Tibial artery (tissue), 4 donors: ENCODE measurements at regions not wholly inside any gene's neighbourhood (a gene's known extent, or its start where the extent isn't known, plus 50 kb on each side); places are given as distances from the start of the nearest gene placed in this dataset.

ENCODE experiments used
- DNase-seq, 2 donors: peaks; one replicate each; pipeline ENCODE4 v3.0.0-alpha.2; 2019
- H3K27ac ChIP-seq, 2 donors: fragments of 200-600 bp; sonication (generic) in 1 of 2; 1 replicate in 1 of 2; 2 replicates in 1 of 2; pipeline ENCODE4 v1.5.1; 2018 to 2019; ENCODE audit warnings: mild to moderate bottlenecking in 1 of 2
- H3K27me3 ChIP-seq, 2 donors: fragments of 200-600 bp; sonication (generic) in 1 of 2; one replicate each; pipeline versions ENCODE4 v1.5.1 to v1.6.0; 2016 to 2019
- H3K36me3 ChIP-seq, 3 donors: fragments of 200-600 bp; sonication (generic) in 2 of 3; one replicate each; pipeline ENCODE4 v1.5.1; 2016 to 2019; ENCODE audit warnings: mild to moderate bottlenecking in 2 of 3
- H3K4me1 ChIP-seq, 4 donors: fragments of 200-600 bp; sonication (generic) in 2 of 4; 1 replicate in 3 of 4; 2 replicates in 1 of 4; pipeline ENCODE4 v1.5.1; 2016 to 2019
- H3K4me3 ChIP-seq, 2 donors: fragments of 200-600 bp; sonication (generic) in 1 of 2; 1 replicate in 1 of 2; 2 replicates in 1 of 2; pipeline ENCODE4 v1.5.1; 2018 to 2019; ENCODE audit warnings: mild to moderate bottlenecking in 2 of 2
- H3K9me3 ChIP-seq, 3 donors: fragments of 200-600 bp; sonication (generic) in 1 of 3; one replicate each; pipeline ENCODE4 v1.5.1; 2016 to 2019
- intact Hi-C: fragments of 100-400 bp; cut with DNase I; formaldehyde crosslinking; loops from one replicate; pipeline ENCODE4 v1.15.0; 2023; ENCODE audit warnings: low total_unique reads
- TF ChIP-seq, protein P1 (sequence below), 2 experiments: fragments of 200-600 bp in 1 of 2; fragments of 450-650 bp in 1 of 2; IDR thresholded peaks; one replicate each; pipeline ENCODE4 v1.5.1; 2017 to 2019; ENCODE audit warnings: antibody characterized with exemption in 2 of 2, mild to moderate bottlenecking in 1 of 2, moderate library complexity in 1 of 2

DNA sequence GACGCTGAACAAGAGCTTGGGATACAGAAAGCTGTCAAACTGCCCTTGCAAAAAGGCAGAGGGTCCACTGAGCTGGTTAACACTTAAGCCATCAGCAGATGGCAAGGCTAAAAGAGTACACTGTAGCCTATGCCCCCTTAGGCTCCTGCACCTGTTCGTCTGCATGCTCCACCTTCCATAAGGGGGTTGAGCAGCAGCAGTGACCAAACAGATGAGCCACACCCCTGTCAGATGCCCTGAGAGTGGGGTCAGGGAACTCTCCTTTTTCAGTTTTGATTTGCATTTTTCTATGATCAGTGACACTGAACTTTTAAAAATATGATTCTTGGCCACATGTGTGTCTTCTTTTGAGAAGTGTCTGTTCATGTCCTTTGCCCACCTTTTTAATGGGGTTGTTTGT is 402.5 kb upstream of the FAM98A start:
- no peak overlapping the region for H3K27ac ChIP-seq
- no peaks in the 10 kb centered on the region for H3K27me3 ChIP-seq
- TF ChIP-seq, protein P1, sequence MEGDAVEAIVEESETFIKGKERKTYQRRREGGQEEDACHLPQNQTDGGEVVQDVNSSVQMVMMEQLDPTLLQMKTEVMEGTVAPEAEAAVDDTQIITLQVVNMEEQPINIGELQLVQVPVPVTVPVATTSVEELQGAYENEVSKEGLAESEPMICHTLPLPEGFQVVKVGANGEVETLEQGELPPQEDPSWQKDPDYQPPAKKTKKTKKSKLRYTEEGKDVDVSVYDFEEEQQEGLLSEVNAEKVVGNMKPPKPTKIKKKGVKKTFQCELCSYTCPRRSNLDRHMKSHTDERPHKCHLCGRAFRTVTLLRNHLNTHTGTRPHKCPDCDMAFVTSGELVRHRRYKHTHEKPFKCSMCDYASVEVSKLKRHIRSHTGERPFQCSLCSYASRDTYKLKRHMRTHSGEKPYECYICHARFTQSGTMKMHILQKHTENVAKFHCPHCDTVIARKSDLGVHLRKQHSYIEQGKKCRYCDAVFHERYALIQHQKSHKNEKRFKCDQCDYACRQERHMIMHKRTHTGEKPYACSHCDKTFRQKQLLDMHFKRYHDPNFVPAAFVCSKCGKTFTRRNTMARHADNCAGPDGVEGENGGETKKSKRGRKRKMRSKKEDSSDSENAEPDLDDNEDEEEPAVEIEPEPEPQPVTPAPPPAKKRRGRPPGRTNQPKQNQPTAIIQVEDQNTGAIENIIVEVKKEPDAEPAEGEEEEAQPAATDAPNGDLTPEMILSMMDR (IDR thresholded peaks at IDR 0.05), result no peak
- intact Hi-C loops, result no loop called here
- no peaks in the 10 kb centered on the region for H3K36me3 ChIP-seq
- H3K9me3 ChIP-seq, result peaks cover 0 to 10% (median 8%) of the 10 kb centered on the region in 3 donors
- no peaks in the 10 kb centered on the region for H3K4me1 ChIP-seq
- no peak for DNase-seq
- no peak overlapping the region for H3K4me3 ChIP-seq

DNA sequence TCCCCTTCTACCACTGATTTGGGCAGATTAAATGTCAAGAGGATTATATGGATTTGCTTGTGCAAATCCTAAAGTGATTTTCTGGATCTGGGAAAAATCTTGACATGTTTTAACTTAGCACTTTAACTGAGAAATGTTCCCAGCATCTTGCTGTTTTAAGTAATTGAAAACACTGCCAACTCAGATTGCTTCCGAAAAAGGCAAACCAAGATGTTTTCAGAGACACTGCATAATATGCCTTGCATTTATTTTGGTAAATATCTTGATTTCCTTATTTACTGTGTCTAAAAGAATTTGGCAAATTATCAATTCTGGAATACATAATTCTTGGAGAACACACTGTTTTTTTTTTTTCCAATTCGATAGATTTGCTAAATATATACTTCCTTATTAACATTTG is 385.0 kb upstream of the FAM98A start:
- no peak for DNase-seq
- intact Hi-C loops, result no loop called here

DNA sequence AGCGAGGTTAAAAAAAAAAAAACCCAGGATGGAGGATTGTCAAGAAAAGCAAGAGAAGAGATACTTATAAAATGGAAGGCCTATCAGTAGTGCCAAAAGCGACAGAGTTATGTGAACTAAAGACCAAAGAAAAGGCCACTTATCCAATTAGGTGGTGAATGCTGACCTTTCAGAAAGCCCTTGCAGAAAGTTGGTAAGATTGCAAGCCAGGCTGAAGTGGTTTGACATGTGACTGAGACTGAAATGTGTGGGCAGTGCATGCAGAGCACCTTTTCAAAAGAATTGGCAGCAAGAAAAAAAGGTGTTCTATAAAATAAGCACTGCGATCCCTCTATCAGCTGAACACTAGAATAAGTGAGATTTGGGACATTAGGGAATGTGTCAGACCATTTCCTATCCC is 379.4 kb upstream of the FAM98A start:
- DNase-seq, result no peak
- intact Hi-C loops, result no loop called here
- Histone ChIP-seq H3K36me3 (no peaks in the 10 kb centered on the region), H3K9me3 (no peaks in the 10 kb centered on the region), H3K4me1 (no peaks in the 10 kb centered on the region), H3K27ac (no peak overlapping the region), H3K27me3 (peaks cover 0 to 2% of the 10 kb centered on the region in 2 donors), H3K4me3 (no peak overlapping the region)
- TF ChIP-seq, protein P1 (IDR thresholded peaks at IDR 0.05), result no peak

More for the DNA sequence above, 385.0 kb upstream of the FAM98A start:
- Histone ChIP-seq H3K27me3 (peaks cover 0 to 2% of the 10 kb centered on the region in 2 donors), H3K4me3 (no peak overlapping the region), H3K27ac (no peak overlapping the region), H3K36me3 (no peaks in the 10 kb centered on the region), H3K4me1 (no peaks in the 10 kb centered on the region), H3K9me3 (no peaks in the 10 kb centered on the region)
- TF ChIP-seq, protein P1 (IDR thresholded peaks at IDR 0.05), result no peak

DNA sequence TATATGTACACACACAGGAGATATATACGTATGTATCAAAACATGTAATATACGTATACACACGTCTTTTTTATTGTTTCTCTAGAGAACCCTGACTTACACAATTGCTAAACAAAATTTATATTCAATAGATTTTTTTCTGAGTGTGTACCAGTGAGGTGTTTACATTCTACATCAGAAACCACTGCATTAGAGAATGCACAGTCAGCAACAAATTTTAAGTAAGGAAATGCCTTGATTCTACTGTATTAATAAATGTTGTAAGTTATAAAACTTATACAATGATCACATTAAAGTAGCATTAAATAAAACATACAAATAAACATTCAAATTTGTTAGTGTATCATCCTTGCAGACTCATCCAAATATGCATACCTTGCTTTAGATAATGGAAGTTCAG is 376.4 kb upstream of the FAM98A start:
- TF ChIP-seq, protein P1 (IDR thresholded peaks at IDR 0.05), result no peak
- Histone ChIP-seq H3K4me1 (no peaks in the 10 kb centered on the region), H3K36me3 (no peaks in the 10 kb centered on the region), H3K27ac (no peak overlapping the region), H3K9me3 (no peaks in the 10 kb centered on the region), H3K27me3 (no peaks in the 10 kb centered on the region), H3K4me3 (no peak overlapping the region)
- intact Hi-C loops, result no loop called here
- no peak for DNase-seq

DNA sequence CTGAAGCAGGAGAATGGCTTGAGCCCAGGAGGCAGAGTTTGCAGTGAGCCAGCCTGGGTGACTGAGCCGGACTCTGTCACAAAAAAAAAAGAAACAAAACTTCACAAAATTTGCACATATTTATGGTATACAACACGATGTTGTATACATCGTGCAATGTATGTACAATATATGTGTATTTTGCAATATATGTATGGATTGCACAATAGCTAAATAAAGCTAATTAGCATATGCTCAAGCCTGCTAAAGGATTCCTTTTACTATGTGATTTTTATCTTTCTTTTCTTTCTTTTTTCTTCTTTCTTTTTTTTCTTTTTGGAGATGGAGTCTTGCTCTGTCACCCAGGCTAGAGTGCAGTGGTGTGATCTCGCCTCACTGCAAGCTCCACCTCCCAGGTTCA is 368.0 kb upstream of the FAM98A start:
- TF ChIP-seq, protein P1 (IDR thresholded peaks at IDR 0.05), result no peak
- Histone ChIP-seq H3K27me3 (no peaks in the 10 kb centered on the region), H3K4me1 (no peaks in the 10 kb centered on the region), H3K9me3 (no peaks in the 10 kb centered on the region), H3K27ac (no peak overlapping the region), H3K4me3 (no peak overlapping the region), H3K36me3 (no peaks in the 10 kb centered on the region)
- no peak for DNase-seq
- intact Hi-C loops, result no loop called here

DNA sequence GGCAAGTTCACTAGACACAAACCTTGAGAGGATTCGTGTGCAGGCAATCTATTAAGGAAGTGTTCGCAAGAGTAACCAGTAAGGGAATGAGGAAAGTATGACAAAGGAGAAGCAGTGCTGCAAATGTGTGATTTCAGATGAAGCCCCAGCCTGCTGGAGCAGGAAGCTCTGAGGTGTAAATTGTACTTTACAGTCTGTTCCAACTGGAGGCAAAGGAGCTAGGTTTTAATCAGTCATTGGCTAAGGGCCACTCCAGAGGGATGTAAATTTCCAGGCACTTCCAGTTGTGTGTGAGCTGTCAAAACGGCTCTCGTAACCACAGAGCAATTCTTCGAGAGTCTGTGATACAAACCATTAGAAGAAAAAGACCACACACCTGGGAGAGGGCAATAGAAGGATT is 359.5 kb upstream of the FAM98A start:
- DNase-seq, result no peak
- TF ChIP-seq, protein P1 (IDR thresholded peaks at IDR 0.05), result no peak

More for the DNA sequence above, 359.5 kb upstream of the FAM98A start:
- no peaks in the 10 kb centered on the region for H3K4me1 ChIP-seq
- no peaks in the 10 kb centered on the region for H3K9me3 ChIP-seq
- H3K36me3 ChIP-seq, result no peaks in the 10 kb centered on the region
- H3K4me3 ChIP-seq, result no peak overlapping the region
- no peak overlapping the region for H3K27ac ChIP-seq
- intact Hi-C loops, result no loop called here
- no peaks in the 10 kb centered on the region for H3K27me3 ChIP-seq
